ENCODE measurements at regions not wholly inside any gene's neighbourhood (a gene's known extent, or its start where the extent isn't known, plus 50 kb on each side); places are given as distances from the start of the nearest gene placed in this dataset.
"Not testable (repeated sequence)": the region's sequence is repeated elsewhere in the genome, so short reads cannot be mapped to it uniquely, and the experiment has no call there.

GRCh38 chr12:89822992-89823391, 114.4 kb upstream of the ATP2B1 start:
- not testable (repeated sequence) for TF ChIP-seq EZH2 (IDR thresholded peaks at IDR 0.05); POLR2AphosphoS5 (IDR thresholded peaks at IDR 0.05; ENCODE audit: borderline replicate concordance, low read depth, low read length)
